ENCODE measurements at regions not wholly inside any gene's neighbourhood (a gene's known extent, or its start where the extent isn't known, plus 50 kb on each side); places are given as distances from the start of the nearest gene placed in this dataset.

GRCh38 chr12:82184844-82185243 lies 173.3 kb downstream of the CCDC59 start:
- Mint-ChIP-seq H3K27me3 (ENCODE audit: low read depth in 3 of 3) (no peaks in the 10 kb centered on the region), H3K27ac (no peak overlapping the region), H3K36me3 (no peaks in the 10 kb centered on the region), H3K4me3 (no peak overlapping the region), H3K9me3 (peaks cover 0 to 7% (median 2%) of the 10 kb centered on the region in 7 donors), H3K4me1 (no peaks in the 10 kb centered on the region)
- Histone ChIP-seq H3K4me2 (replicated peaks; ENCODE audit: extremely low read depth, low read length, poor library complexity, severe bottlenecking) (no peak overlapping the region), H3K9me3 (replicated peaks in 1 of 2; ENCODE audit: control insufficient read depth in 1 of 2, insufficient read depth in 1 of 2, low read length in 2 of 2) (peaks cover 0 to 3% of the 10 kb centered on the region in 2 donors), H2AFZ (ENCODE audit: insufficient read depth, low read depth, low read length, poor library complexity, severe bottlenecking) (no peak overlapping the region), H4K20me1 (ENCODE audit: insufficient read depth, low read length) (no peaks in the 10 kb centered on the region), H3K9ac (ENCODE audit: insufficient read depth, low read length, poor library complexity, severe bottlenecking) (no peak overlapping the region), H3K27me3 (ENCODE audit: control insufficient read depth in 2 of 2, insufficient read depth in 2 of 2, low read length in 2 of 2) (no peaks in the 10 kb centered on the region), H3K79me2 (ENCODE audit: insufficient read depth, low read length) (no peaks in the 10 kb centered on the region), H3K36me3 (replicated peaks in 1 of 2; ENCODE audit: control insufficient read depth in 1 of 2, insufficient read depth in 2 of 2, low read length in 2 of 2) (no peaks in the 10 kb centered on the region), H3K4me1 (ENCODE audit: control insufficient read depth in 1 of 2, insufficient read depth in 2 of 2, low read length in 2 of 2) (no peaks in the 10 kb centered on the region), H3K4me3 (replicated peaks in 1 of 3; ENCODE audit: low read depth in 2 of 3, low read length in 3 of 3) (no peak overlapping the region), H3K27ac (ENCODE audit: low read depth in 1 of 2, low read length in 2 of 2) (no peak overlapping the region)
- intact Hi-C loops (cut with micrococcal nuclease) = no loop called here
- no peak for DNase-seq
- WGBS (ENCODE audit: insufficient coverage) = no CpG with 5 or more reads among the region's 1 CpG
- no peak for TF ChIP-seq CTCF (IDR thresholded peaks at IDR 0.05)

- Mint-ChIP-seq H3K27ac (no peak overlapping the region), H3K9me3 (peaks cover 0 to 4% (median 2%) of the 10 kb centered on the region in 7 donors), H3K4me3 (no peak overlapping the region), H3K27me3 (ENCODE audit: low read depth in 3 of 3) (peaks cover 0 to 1% (median 0%) of the 10 kb centered on the region in 3 donors), H3K36me3 (no peaks in the 10 kb centered on the region), H3K4me1 (no peaks in the 10 kb centered on the region)
- no peaks in the 10 kb centered on the region for H3K36me3 ChIP-seq (replicated peaks in 1 of 2; ENCODE audit: control insufficient read depth in 1 of 2, insufficient read depth in 2 of 2, low read length in 2 of 2)
- H3K9ac ChIP-seq (ENCODE audit: insufficient read depth, low read length, poor library complexity, severe bottlenecking) = no peak overlapping the region
- H3K4me1 ChIP-seq (ENCODE audit: control insufficient read depth in 1 of 2, insufficient read depth in 2 of 2, low read length in 2 of 2) = no peaks in the 10 kb centered on the region
- H3K9me3 ChIP-seq (replicated peaks in 1 of 2; ENCODE audit: control insufficient read depth in 1 of 2, insufficient read depth in 1 of 2, low read length in 2 of 2) = no peaks in the 10 kb centered on the region
- no peak overlapping the region for H3K4me2 ChIP-seq (replicated peaks; ENCODE audit: extremely low read depth, low read length, poor library complexity, severe bottlenecking)
- DNase-seq = no peak
- H4K20me1 ChIP-seq (ENCODE audit: insufficient read depth, low read length) = no peaks in the 10 kb centered on the region
- TF ChIP-seq CTCF (IDR thresholded peaks at IDR 0.05) = no peak
- no peaks in the 10 kb centered on the region for H3K27me3 ChIP-seq (ENCODE audit: control insufficient read depth in 2 of 2, insufficient read depth in 2 of 2, low read length in 2 of 2)
- WGBS (ENCODE audit: insufficient coverage) = no CpG with 5 or more reads among the region's 4 CpGs
- H2AFZ ChIP-seq (ENCODE audit: insufficient read depth, low read depth, low read length, poor library complexity, severe bottlenecking) = no peak overlapping the region
- H3K79me2 ChIP-seq (ENCODE audit: insufficient read depth, low read length) = no peaks in the 10 kb centered on the region
- H3K27ac ChIP-seq (ENCODE audit: low read depth in 1 of 2, low read length in 2 of 2) = no peak overlapping the region
- intact Hi-C loops (cut with micrococcal nuclease) = no loop called here
- H3K4me3 ChIP-seq (replicated peaks in 1 of 3; ENCODE audit: low read depth in 2 of 3, low read length in 3 of 3) = no peak overlapping the region
These were observed 175.5 kb downstream of the CCDC59 start for GRCh38 chr12:82182601-82183190.

Measured in CD14-positive monocyte (primary cell).